HG03432 (cell line): ENCODE measurements at regions not wholly inside any gene's neighbourhood (a gene's known extent, or its start where the extent isn't known, plus 50 kb on each side); places are given as distances from the start of the nearest gene placed in this dataset.

Experiments used
- ATAC-seq: cut with Tn5 transposase; IDR thresholded peaks from one replicate; pipeline ENCODE4 v1.9.1; 2021; ENCODE audit warnings: mild to moderate bottlenecking, moderate library complexity; ENCODE audit not compliant: unreplicated experiment

DNA sequence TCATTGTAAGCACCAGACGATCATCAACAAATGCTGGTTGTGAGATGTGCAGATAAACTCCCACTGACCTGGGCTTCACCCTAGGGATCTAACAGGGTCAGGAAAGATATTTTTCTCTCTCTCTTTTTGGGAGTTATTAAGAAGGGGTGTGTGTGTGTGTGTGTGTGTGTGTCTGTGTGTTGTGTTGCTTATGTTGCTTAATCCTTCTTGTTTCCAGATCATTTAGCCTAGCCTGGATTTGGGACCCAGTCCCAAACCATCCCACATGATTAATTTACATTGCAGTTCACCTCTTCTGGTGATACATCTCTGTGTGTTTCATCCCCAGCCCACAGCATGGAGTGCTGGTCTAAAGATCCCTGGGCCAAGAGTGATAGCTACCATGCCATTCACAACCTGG lies 122.8 kb upstream of the IPO9 start:
- no peak for ATAC-seq

- ATAC-seq, result no peak
These were observed 121.9 kb upstream of the IPO9 start for GRCh38 chr1:201707027-201707426.

GRCh38 chr1:201707656-201708055 lies 121.3 kb upstream of the IPO9 start:
- ATAC-seq, result no peak

DNA sequence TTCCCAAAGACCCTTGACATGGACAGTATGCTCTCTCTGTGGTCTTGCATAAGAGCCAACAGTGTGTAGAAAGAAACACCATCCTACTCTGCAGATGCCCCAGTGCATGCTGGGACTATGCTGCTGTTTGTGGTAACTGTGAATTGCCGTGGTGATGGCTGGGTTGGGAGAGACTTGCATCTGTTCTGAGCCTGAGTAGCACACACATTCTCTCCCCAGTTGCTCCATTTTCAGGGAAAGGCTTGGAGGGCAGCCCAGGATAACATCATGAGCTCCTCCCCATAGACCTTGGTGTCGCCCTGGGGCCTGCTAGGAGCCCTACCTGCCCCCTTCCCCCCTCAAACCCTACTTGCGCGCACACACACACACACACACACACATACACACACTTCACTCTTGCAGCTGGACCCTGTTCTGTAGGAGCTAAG lies 120.9 kb upstream of the IPO9 start:
- no peak for ATAC-seq

DNA sequence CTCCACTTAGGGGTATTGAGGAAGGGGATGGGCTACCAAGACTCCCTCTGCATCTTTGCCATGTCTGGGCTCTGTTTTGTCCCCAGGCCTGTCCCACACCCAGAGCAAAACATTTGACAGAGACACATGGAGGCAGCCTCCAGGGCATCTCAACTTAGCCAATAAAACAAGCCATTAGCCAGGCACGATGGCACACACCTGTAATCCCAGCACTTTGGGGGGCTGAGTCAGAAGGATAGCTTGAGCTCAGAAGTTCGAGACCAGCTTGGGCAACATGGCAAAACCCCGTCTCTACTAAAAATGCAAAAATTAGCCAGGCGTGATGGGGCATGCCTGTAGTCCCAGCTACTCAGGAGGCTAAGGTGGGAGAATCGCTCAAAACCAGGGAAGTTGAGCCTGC lies 120.3 kb upstream of the IPO9 start:
- no peak for ATAC-seq

DNA sequence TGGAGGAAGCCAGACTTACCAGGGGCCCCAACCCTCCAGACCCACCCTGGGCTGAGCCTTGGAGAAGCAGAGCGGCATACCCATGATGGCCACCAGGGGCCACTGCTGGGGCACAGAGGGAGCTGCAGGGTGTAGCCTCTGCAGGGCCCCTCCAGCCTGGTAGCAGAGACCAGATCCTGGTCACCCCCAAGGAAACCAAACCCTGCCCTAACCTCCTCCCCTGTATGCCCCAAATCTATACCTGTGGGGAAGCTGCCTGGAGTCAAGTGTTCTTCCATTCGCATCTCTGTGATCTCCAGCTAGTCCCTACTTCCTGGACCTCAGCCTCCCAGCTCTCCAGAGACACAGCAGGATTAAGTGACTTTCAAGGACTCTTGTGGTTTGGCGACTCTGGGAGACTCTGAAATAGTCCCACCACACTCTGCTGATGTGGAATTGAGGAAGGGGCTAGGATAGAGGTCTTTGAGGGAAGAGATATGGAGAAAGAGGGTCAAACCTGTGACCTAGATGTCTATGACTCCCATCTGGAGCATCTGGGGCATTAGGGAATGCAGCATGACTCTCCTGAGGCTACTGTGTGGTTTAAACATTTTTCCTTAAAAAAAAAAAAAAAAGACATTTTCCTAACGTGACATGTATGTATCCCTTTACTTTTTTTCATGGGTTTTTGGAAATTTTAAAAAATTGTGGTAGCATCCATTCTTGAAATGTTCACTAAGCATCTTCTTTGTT lies 119.2 kb upstream of the IPO9 start:
- ATAC-seq, result no peak

DNA sequence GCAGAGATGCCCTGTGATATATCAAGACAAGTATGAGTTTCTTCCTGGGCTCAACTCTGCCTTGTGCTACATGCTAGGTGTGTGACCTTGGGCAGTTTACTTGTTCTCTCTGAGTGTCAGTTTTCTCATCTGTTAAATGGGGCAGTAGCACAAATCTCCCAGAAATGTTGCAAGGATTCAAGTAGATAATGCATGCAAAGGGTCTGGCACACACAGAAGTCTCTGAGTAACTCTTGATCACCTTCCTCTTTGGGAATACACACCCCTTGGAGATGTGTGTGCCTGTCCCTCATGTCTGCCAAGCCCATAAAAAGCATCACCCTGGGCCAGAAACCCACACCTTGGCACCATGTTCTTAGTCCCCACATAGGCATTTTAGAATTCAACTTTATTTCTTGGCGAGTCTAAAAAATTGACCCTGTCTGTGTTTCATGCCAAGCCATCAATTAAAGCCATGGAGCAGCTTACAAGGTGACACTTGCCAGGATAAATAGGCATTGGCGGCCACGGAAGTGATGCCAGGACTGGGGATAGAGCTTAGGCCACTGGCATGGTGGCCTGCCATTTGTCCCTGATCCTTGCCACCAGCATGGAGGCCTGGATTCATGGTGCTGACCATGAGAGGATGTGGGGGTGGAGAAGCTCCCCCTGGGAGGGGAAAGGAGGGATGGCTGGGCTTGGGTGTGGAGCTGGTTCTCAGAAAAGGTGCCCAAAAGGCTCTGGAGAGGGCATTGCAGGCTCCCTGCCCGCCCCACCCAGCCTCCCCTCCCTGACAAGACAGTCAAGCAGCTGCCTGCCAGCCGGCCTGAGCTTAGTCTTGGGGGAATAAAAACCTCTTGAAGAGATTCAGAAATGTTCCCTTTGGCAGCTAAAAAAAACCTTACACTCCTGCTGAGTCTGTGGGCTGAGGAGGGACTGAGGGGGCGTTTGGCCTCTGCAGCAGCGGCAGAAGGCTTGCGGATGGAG lies 118.0 kb upstream of the IPO9 start:
- no peak for ATAC-seq

- ATAC-seq, result no peak
These were observed 117.1 kb upstream of the IPO9 start for GRCh38 chr1:201711811-201712210.

DNA sequence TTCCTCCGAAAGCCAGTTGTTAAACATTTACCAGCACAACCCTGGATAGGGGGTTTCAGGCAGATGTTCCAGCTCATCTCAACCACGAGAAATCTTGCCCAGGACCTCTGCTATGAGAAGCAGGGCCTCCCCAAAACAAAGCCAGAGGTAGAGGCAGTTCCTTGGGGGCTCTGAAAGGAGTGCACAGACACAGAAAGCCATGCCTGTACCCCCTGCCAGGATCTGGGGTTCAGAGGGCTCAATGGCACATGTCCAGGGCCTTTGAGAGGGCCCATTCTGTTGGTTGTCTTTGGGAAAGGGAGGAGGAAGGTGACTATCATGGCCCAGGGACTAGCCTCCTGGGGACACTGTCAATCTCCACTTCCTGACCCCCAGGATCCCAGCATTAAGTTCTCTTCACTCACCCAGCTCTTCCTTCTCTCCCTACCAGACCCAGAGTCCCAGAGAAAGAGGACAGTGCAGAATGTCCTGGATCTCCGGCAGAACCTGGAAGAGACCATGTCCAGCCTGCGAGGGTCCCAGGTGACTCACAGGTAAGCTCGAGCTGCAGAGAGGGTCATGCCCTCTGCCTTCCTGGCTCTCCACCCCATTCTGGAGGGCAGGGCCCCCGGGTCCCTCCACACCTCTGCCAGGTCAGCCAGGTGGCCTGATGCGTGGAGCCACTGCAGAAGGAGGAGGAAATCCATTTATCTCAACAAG lies 116.4 kb upstream of the IPO9 start:
- ATAC-seq, result no peak

GRCh38 chr1:201713086-201713810 lies 115.7 kb upstream of the IPO9 start:
- ATAC-seq, result no peak

DNA sequence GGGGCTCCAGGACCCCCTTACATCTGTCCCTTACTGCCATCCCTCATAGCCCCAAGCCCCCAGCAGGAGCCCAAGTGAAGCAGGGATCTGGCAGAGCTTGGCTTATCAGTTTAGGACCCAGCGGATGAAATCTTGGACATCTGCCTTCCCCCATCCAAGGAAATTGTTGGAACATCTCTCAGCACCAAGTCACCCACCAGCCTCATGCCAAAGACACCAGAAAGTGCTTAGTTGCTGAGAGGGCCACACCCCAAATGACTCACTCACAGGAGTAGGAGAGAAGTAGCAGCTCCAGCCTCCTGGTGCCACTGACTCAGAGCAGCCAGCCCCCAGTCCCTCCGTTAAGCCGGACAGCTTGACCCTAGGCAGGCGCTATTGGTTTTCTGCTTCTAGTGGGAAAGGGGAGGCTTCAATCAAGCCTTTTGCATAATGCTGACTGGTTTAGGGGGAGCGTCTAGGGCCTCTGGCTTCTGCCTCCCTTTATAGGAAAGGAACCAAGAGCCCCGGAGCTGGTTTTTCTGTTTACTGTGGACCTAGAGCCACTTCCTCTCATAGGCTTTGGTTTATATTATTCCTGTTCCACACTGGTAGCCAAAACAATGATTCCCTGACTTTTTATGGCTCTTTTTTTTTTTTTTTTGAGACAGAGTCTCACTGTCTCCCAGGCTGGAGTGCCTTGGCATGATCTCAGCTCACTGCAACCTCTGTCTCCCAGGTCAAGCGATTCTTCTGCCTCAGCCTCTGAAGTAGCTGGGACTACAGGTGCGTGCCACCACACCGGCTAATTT lies 114.2 kb upstream of the IPO9 start:
- ATAC-seq, result no peak

- ATAC-seq, result no peak
These were observed 113.6 kb upstream of the IPO9 start for GRCh38 chr1:201715351-201715750.

DNA sequence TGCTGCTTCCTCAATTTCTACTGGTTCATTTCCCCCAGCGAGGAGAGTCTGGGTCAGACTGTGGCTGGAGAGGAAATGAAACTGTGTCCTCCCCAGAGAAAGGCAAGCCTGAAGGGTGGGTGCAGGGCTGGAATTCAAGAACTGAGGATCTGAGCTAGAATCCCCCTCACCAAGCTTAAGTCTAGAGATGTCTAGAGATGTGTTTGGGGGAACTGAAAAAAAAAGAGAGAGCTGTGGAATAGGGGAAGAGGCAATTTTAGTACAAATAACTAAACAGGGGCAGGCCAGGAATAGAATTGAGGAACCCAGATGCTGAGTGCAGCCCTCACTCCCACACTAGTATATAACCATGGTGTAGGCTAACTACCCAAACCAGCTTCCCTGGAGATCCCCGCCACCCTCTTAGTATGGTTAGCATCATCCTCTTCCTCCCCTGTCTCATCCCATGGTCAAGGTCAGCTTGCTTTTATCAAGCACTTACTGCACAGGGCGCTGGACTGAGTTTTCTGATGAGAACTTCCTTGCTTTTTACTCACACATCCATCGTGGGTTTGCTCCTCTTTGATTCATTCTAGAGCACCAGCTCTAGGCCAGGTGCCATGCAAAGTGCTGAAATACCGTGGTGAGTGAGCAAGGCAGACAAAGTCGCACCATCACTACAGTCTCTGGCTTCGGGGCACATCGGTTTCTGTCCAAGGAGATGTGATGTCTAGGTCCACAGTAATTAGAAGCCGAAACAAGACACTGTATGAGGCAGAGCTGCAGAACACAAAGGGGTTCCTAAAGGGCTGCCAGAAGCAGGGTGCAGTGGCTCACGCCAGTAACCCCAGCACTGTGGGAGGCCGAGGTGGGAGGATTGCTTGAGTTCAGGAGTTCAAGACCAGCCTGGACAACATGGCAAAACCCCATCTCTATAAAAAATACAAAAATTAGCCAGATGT lies 112.9 kb upstream of the IPO9 start:
- no peak for ATAC-seq

DNA sequence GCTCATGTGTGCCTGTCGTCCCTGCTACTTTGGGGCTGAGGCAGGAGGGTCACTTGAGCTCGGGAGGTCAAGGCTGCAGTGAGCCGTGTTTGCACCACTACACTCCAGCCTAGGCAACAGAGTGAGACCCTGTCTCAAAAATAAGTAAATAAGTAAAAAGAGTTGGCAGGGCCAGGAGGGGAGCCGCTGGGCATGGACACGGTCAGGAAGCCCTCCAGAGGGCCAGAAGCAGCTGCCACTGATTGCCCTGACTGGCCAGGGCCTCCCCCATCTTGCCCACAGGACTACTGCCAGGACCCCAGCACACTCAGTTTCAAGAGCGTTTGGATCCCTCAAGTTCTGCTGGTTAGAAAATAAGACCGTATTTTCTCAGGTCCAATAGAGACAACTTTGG lies 112.2 kb upstream of the IPO9 start:
- no peak for ATAC-seq

GRCh38 chr1:201717286-201717685 lies 111.7 kb upstream of the IPO9 start:
- no peak for ATAC-seq

GRCh38 chr1:201718346-201719202 lies 110.4 kb upstream of the IPO9 start:
- no peak for ATAC-seq

DNA sequence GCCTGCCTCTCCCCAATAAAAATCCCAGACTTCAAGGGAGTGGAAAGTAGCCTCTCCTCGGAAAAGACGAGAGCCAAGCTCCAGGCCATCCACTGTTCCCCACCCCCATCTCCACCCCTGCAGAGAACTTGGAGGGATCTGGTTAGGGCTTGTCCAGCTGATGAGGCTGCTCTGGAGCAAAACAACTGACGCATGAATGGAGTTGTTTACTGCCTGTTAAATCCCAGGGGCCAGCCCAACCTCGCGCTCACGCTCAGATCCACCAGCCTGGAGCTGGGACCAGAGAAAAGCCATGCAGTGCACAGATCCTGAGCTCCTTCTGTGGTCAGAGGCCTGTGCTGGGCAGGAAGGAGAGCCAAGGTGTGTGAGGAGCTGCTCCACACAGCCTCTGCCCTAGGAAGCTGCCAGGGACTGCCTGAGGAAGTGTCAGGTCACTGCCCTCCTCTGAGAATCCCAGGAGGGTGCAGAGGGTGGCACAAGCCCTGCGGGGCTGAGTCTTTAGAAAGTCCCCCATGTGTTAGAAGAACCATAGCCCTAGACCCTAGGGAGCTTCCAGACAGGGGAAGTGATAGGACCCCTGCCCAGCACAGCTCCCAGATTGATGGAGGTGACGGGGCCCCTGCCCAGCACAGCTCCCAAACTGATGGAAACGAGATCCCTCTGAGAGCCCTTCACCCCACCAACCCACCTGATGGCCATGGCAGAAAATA lies 109.0 kb upstream of the IPO9 start:
- ATAC-seq, result no peak

DNA sequence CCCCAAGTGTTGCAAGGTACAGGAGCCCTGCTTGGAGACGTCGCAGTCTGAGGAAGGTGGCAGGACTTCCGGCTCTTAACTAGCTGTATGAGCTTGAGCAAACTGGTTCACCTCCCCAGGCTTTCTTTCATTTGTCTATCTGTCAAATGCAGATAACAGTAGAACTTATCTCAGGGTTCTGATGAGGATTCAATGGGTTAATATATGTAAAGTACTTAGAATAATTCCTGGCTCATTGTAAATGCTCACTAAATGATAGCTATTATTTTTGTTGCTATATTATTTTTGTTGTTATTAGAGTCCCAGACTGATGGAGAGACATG lies 108.5 kb upstream of the IPO9 start:
- no peak for ATAC-seq
